ENCODE measurements at regions not wholly inside any gene's neighbourhood (a gene's known extent, or its start where the extent isn't known, plus 50 kb on each side); places are given as distances from the start of the nearest gene placed in this dataset.

GRCh38 chr17:34153991-34154390 is 101.1 kb upstream of the CCL2 start:
- no peak overlapping the region for H3K9ac ChIP-seq (ENCODE audit: low read length in 3 of 3)
- H3K36me3 ChIP-seq (ENCODE audit: control insufficient read depth in 2 of 3, insufficient read depth in 3 of 3, low read length in 3 of 3), result no peaks in the 10 kb centered on the region
- intact Hi-C loops (cut with DNase I), result no loop called here
- DNase-seq, result no peak
- H3K27ac ChIP-seq (ENCODE audit: low read depth in 2 of 2, low read length in 2 of 2), result no peak overlapping the region
- H3K4me3 ChIP-seq (ENCODE audit: low read length in 3 of 3), result no peak overlapping the region
- no peaks in the 10 kb centered on the region for H3K9me3 ChIP-seq (ENCODE audit: control insufficient read depth in 2 of 3, insufficient read depth in 1 of 3, low read length in 3 of 3)
- H3K27me3 ChIP-seq (ENCODE audit: control insufficient read depth, insufficient read depth, low read length), result peaks cover 25% of the 10 kb centered on the region
- TF ChIP-seq CTCF (IDR thresholded peaks at IDR 0.05; ENCODE audit: borderline replicate concordance, extremely low read depth, insufficient read depth), result no peak
- H3K4me1 ChIP-seq (ENCODE audit: control insufficient read depth in 2 of 3, insufficient read depth in 2 of 3, low read depth in 1 of 3, low read length in 3 of 3), result no peaks in the 10 kb centered on the region
- FAIRE-seq, result no peak

- H3K36me3 ChIP-seq (ENCODE audit: control insufficient read depth in 2 of 3, insufficient read depth in 3 of 3, low read length in 3 of 3), result no peaks in the 10 kb centered on the region
- no peak overlapping the region for H3K27ac ChIP-seq (ENCODE audit: low read depth in 2 of 2, low read length in 2 of 2)
- H3K27me3 ChIP-seq (ENCODE audit: control insufficient read depth, insufficient read depth, low read length), result peaks cover 27% of the 10 kb centered on the region
- intact Hi-C loops (cut with DNase I), result no loop called here
- no peak for TF ChIP-seq CTCF (IDR thresholded peaks at IDR 0.05; ENCODE audit: borderline replicate concordance, extremely low read depth, insufficient read depth)
- H3K9me3 ChIP-seq (ENCODE audit: control insufficient read depth in 2 of 3, insufficient read depth in 1 of 3, low read length in 3 of 3), result no peaks in the 10 kb centered on the region
- H3K4me1 ChIP-seq (ENCODE audit: control insufficient read depth in 2 of 3, insufficient read depth in 2 of 3, low read depth in 1 of 3, low read length in 3 of 3), result no peaks in the 10 kb centered on the region
- no peak for FAIRE-seq
- no peak overlapping the region for H3K4me3 ChIP-seq (ENCODE audit: low read length in 3 of 3)
- no peak overlapping the region for H3K9ac ChIP-seq (ENCODE audit: low read length in 3 of 3)
- no peak for DNase-seq
These were observed 99.9 kb upstream of the CCL2 start for GRCh38 chr17:34154961-34155730.

GRCh38 chr17:34155947-34156346 is 99.1 kb upstream of the CCL2 start:
- Histone ChIP-seq H3K27ac (ENCODE audit: low read depth in 2 of 2, low read length in 2 of 2) (no peak overlapping the region), H3K27me3 (ENCODE audit: control insufficient read depth, insufficient read depth, low read length) (peaks cover 27% of the 10 kb centered on the region), H3K9ac (ENCODE audit: low read length in 3 of 3) (no peak overlapping the region), H3K36me3 (ENCODE audit: control insufficient read depth in 2 of 3, insufficient read depth in 3 of 3, low read length in 3 of 3) (no peaks in the 10 kb centered on the region), H3K4me1 (ENCODE audit: control insufficient read depth in 2 of 3, insufficient read depth in 2 of 3, low read depth in 1 of 3, low read length in 3 of 3) (no peaks in the 10 kb centered on the region), H3K4me3 (ENCODE audit: low read length in 3 of 3) (no peak overlapping the region), H3K9me3 (ENCODE audit: control insufficient read depth in 2 of 3, insufficient read depth in 1 of 3, low read length in 3 of 3) (no peaks in the 10 kb centered on the region)
- TF ChIP-seq CTCF (IDR thresholded peaks at IDR 0.05; ENCODE audit: borderline replicate concordance, extremely low read depth, insufficient read depth), result no peak
- FAIRE-seq (no peak), DNase-seq (peak in 1 of 5 donors; percentile 73)
- intact Hi-C loops (cut with DNase I), result no loop called here

GRCh38 chr17:34156401-34156740 is 98.7 kb upstream of the CCL2 start:
- intact Hi-C loops (cut with DNase I), result no loop called here
- H3K9me3 ChIP-seq (ENCODE audit: control insufficient read depth in 2 of 3, insufficient read depth in 1 of 3, low read length in 3 of 3), result no peaks in the 10 kb centered on the region
- H3K27ac ChIP-seq (ENCODE audit: low read depth in 2 of 2, low read length in 2 of 2), result no peak overlapping the region
- no peak overlapping the region for H3K4me3 ChIP-seq (ENCODE audit: low read length in 3 of 3)
- no peaks in the 10 kb centered on the region for H3K36me3 ChIP-seq (ENCODE audit: control insufficient read depth in 2 of 3, insufficient read depth in 3 of 3, low read length in 3 of 3)
- no peak overlapping the region for H3K9ac ChIP-seq (ENCODE audit: low read length in 3 of 3)
- DNase-seq, result no peak
- FAIRE-seq, result no peak
- H3K4me1 ChIP-seq (ENCODE audit: control insufficient read depth in 2 of 3, insufficient read depth in 2 of 3, low read depth in 1 of 3, low read length in 3 of 3), result no peaks in the 10 kb centered on the region
- H3K27me3 ChIP-seq (ENCODE audit: control insufficient read depth, insufficient read depth, low read length), result peaks cover 27% of the 10 kb centered on the region
- TF ChIP-seq CTCF (IDR thresholded peaks at IDR 0.05; ENCODE audit: borderline replicate concordance, extremely low read depth, insufficient read depth), result no peak

All from kidney (tissue), 13 donors.